GM23338 (cell line): ENCODE measurements at regions not wholly inside any gene's neighbourhood (a gene's known extent, or its start where the extent isn't known, plus 50 kb on each side); places are given as distances from the start of the nearest gene placed in this dataset.

Experiments used
- ATAC-seq: fragments of 200-7000 bp; cut with Tn5 transposase; 3 replicates; pipeline ENCODE4 v1.9.1; 2020
- DNase-seq: peaks from one replicate; pipeline ENCODE4 v3.0.0-alpha.2; 2015; ENCODE audit warnings: low spot score
- H2AFZ ChIP-seq: fragments of 200-600 bp; sonication (generic); 2 replicates; pipeline ENCODE4 v1.8.0; 2016; ENCODE audit warnings: antibody characterized with exemption, mild to moderate bottlenecking, moderate library complexity
- H3F3A ChIP-seq: fragments of 200-600 bp; sonication (generic); replicated peaks from 2 replicates; pipeline ENCODE4 v1.8.0; 2017; ENCODE audit warnings: antibody characterized with exemption, mixed run types, low read depth
- H3K27ac ChIP-seq: fragments of 200-600 bp; sonication (generic); 2 replicates; pipeline ENCODE4 v1.6.1; 2016; ENCODE audit warnings: low read depth
- H3K27me3 ChIP-seq: fragments of 200-600 bp; sonication (generic); 2 replicates; pipeline ENCODE4 v1.8.0; 2016; ENCODE audit warnings: mild to moderate bottlenecking, mixed run types, moderate library complexity; ENCODE audit not compliant: insufficient read depth
- H3K36me3 ChIP-seq: fragments of 200-600 bp; sonication (generic); 2 replicates; pipeline ENCODE4 v1.8.0; 2016; ENCODE audit warnings: mild to moderate bottlenecking; ENCODE audit not compliant: insufficient read depth
- H3K4me1 ChIP-seq: fragments of 200-600 bp; sonication (generic); 2 replicates; pipeline ENCODE4 v1.8.0; 2016; ENCODE audit warnings: mild to moderate bottlenecking, moderate library complexity; ENCODE audit not compliant: insufficient read depth
- H3K4me2 ChIP-seq: fragments of 200-600 bp; sonication (generic); 2 replicates; pipeline ENCODE4 v1.7.1; 2017; ENCODE audit warnings: mixed run types
- H3K4me3 ChIP-seq: fragments of 200-600 bp; sonication (generic); 2 replicates; pipeline ENCODE4 v1.6.1; 2016; ENCODE audit warnings: mixed run types
- H3K79me2 ChIP-seq: fragments of 200-600 bp; sonication (generic); replicated peaks from 2 replicates; pipeline ENCODE4 v1.8.0; 2017; ENCODE audit warnings: mild to moderate bottlenecking; ENCODE audit not compliant: insufficient read depth
- H3K9me2 ChIP-seq: fragments of 200-600 bp; sonication (generic); 2 replicates; pipeline ENCODE4 v1.8.0; 2017; ENCODE audit not compliant: insufficient read depth
- H4K20me1 ChIP-seq: fragments of 200-600 bp; sonication (generic); replicated peaks from 2 replicates; pipeline ENCODE4 v1.8.0; 2017; ENCODE audit warnings: mild to moderate bottlenecking; ENCODE audit not compliant: insufficient read depth
- H3K27ac Mint-ChIP-seq: 2 replicates; pipeline ENCODE4 v1.8.0; 2020; ENCODE audit warnings: inconsistent platforms, mild to moderate bottlenecking, moderate library complexity, mixed read lengths
- H3K27me3 Mint-ChIP-seq: 3 replicates; pipeline ENCODE4 v1.8.0; 2022; ENCODE audit warnings: low read depth, mild to moderate bottlenecking, moderate library complexity, mixed read lengths, inconsistent platforms; ENCODE audit not compliant: insufficient read depth, poor library complexity
- H3K36me3 Mint-ChIP-seq: 3 replicates; pipeline ENCODE4 v1.8.0; 2021; ENCODE audit warnings: low read depth, mild to moderate bottlenecking, inconsistent platforms, moderate library complexity, mixed read lengths
- H3K4me1 Mint-ChIP-seq: 3 replicates; pipeline ENCODE4 v1.8.0; 2020; ENCODE audit warnings: mild to moderate bottlenecking, inconsistent platforms, mixed read lengths
- H3K4me3 Mint-ChIP-seq: 3 replicates; pipeline ENCODE4 v1.8.0; 2021; ENCODE audit warnings: moderate library complexity, mild to moderate bottlenecking, inconsistent platforms, mixed read lengths
- H3K9me3 Mint-ChIP-seq: 3 replicates; pipeline ENCODE4 v1.8.0; 2020; ENCODE audit warnings: moderate library complexity, mild to moderate bottlenecking, inconsistent platforms, mixed read lengths
- CTCF ChIP-seq, 2 experiments: fragments of 200-600 bp in 1 of 2; sonication (generic) in 1 of 2; conservative IDR thresholded peaks; 2 replicates each; pipeline versions ENCODE4 v1.5.1 to v1.6.1; 2016 to 2017; ENCODE audit warnings: antibody characterized with exemption in 2 of 2, low read depth in 2 of 2, mild to moderate bottlenecking in 2 of 2, moderate library complexity in 1 of 2
- ETS1 ChIP-seq: IDR thresholded peaks from 2 replicates; pipeline ENCODE4 v1.6.1; 2016; ENCODE audit warnings: antibody characterized with exemption
- EZH2 ChIP-seq: fragments of 200-600 bp; sonication (generic); IDR thresholded peaks from one replicate; pipeline ENCODE4 v1.8.0; 2017; ENCODE audit warnings: antibody characterized with exemption, mild to moderate bottlenecking, low read depth; ENCODE audit not compliant: unreplicated experiment
- EZH2phosphoT487 ChIP-seq: fragments of 200-600 bp; sonication (generic); IDR thresholded peaks from one replicate; pipeline ENCODE4 v1.8.1; 2018; ENCODE audit warnings: antibody characterized with exemption; ENCODE audit not compliant: unreplicated experiment
- POLR2AphosphoS5 ChIP-seq: IDR thresholded peaks from 2 replicates; pipeline ENCODE4 v1.6.1; 2016; ENCODE audit warnings: antibody characterized with exemption, low read depth
- REST ChIP-seq: IDR thresholded peaks from one replicate; pipeline ENCODE4 v1.6.1; 2018; ENCODE audit warnings: antibody characterized with exemption; ENCODE audit not compliant: unreplicated experiment
- ZNF331 ChIP-seq: fragments of 250-450 bp; sonication (Bioruptor Pico); IDR thresholded peaks from 2 replicates; pipeline ENCODE4 v1.5.0; 2020; ENCODE audit warnings: low read depth, mild to moderate bottlenecking, moderate library complexity
- ZNF462 ChIP-seq: fragments of 250-450 bp; sonication (Bioruptor Pico); IDR thresholded peaks from 2 replicates; pipeline ENCODE4 v1.5.0; 2020; ENCODE audit warnings: mild to moderate bottlenecking, moderate library complexity

DNA sequence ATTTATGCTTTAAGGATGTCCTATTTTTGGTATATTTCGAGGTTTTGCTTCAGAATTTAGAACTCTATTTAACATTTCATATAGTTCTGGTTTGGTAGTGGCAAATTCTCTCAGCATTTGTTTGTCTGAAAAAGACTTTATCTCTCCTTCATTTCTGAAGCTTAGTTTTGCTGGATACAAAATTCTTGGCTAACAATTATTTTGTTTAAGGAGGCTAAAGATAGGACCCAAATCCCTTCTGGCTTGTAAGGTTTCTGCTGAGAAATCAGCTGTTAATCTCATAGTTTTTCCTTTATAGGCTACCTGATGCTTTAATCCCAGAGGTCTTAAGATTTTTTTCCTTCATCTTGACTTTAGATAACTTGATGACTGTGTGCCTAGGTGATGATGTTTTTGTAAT is 162.7 kb upstream of the B3GAT2 start:
- Histone ChIP-seq H3K79me2 (no peaks in the 10 kb centered on the region), H3K4me2 (no peak overlapping the region), H3K36me3 (no peaks in the 10 kb centered on the region), H3K27ac (no peak overlapping the region), H3K9me2 (0 out of 2 replicates have a peak, but pooled peaks cover 4% of the 10 kb centered on the region), H3K4me1 (peaks cover 4% of the 10 kb centered on the region; the same call in 1 of the 2 replicates), H4K20me1 (no peaks in the 10 kb centered on the region), H3K4me3 (no peak overlapping the region), H3F3A (no peaks in the 10 kb centered on the region), H2AFZ (no peak overlapping the region), H3K27me3 (no peaks in the 10 kb centered on the region)
- ATAC-seq = no peak
- no peak overlapping the region for H3K4me3 Mint-ChIP-seq
- peaks cover 2% of the 10 kb centered on the region; the same call in 2 of the 3 replicates for H3K9me3 Mint-ChIP-seq
- H3K27ac Mint-ChIP-seq = no peak overlapping the region
- no peaks in the 10 kb centered on the region for H3K36me3 Mint-ChIP-seq
- H3K27me3 Mint-ChIP-seq = no peaks in the 10 kb centered on the region
- TF ChIP-seq EZH2phosphoT487 (no peak), POLR2AphosphoS5 (no peak), ETS1 (no peak)
- H3K4me1 Mint-ChIP-seq = peaks cover 6% of the 10 kb centered on the region
- no peak for DNase-seq

DNA sequence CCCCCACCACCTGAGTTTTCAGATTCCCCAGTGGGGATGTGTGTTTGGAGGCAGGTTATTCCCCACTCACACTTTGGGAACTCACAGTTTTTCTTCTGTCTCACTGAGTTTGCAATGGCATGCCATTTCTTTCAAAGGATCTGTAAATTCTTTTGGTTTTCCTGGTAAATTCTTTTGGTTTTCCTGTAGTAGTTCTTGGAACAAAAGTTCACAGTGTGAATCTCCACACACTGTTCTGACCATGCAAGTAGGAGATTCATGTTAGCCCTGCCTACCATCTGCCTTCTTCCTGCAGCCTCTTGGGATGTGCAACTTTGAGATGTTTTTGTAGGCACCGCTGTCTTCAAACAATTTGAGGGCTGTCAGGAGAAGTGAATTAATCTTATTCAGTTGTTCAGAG is 165.6 kb upstream of the OGFRL1 start:
- Histone ChIP-seq H3K9me2 (0 out of 2 replicates have a peak, but pooled peaks cover 4% of the 10 kb centered on the region), H3K79me2 (no peaks in the 10 kb centered on the region), H3K27me3 (no peaks in the 10 kb centered on the region), H3K36me3 (no peaks in the 10 kb centered on the region), H2AFZ (0 out of 2 replicates have a peak overlapping the region, but pooled peaks have one; percentile 43), H3K4me1 (peaks cover 11% of the 10 kb centered on the region; the same call in 1 of the 2 replicates), H3K4me2 (no peak overlapping the region), H3K27ac (no peak overlapping the region), H3K4me3 (no peak overlapping the region), H3F3A (no peaks in the 10 kb centered on the region), H4K20me1 (no peaks in the 10 kb centered on the region)
- Mint-ChIP-seq H3K36me3 (peaks cover 7% of the 10 kb centered on the region; the same call in 1 of the 3 replicates), H3K9me3 (peaks cover 10% of the 10 kb centered on the region; the same call in 2 of the 3 replicates), H3K4me1 (peaks cover 21% of the 10 kb centered on the region), H3K27ac (no peak overlapping the region), H3K27me3 (no peaks in the 10 kb centered on the region), H3K4me3 (no peak overlapping the region)
- ATAC-seq (no peak), DNase-seq (no peak)
- TF ChIP-seq ZNF331 = no peak
- no peak for TF ChIP-seq EZH2
- TF ChIP-seq EZH2phosphoT487 = no peak
- no peak for TF ChIP-seq CTCF (conservative IDR thresholded peaks at IDR 0.05; ENCODE audit: low read depth in 2 of 2)
- TF ChIP-seq ZNF462 (CRISPR knock-in tag) = no peak
- no peak for TF ChIP-seq POLR2AphosphoS5
- TF ChIP-seq REST = no peak
